Heart left ventricle (tissue), 13 donors: ENCODE measurements at regions not wholly inside any gene's neighbourhood (a gene's known extent, or its start where the extent isn't known, plus 50 kb on each side); places are given as distances from the start of the nearest gene placed in this dataset.

Source experiments
- CTCF ChIP-seq, 12 donors: fragments of 200-600 bp; sonication (generic) in 4 of 12; IDR thresholded peaks; one replicate each; pipeline versions ENCODE4 v1.5.0 to v1.8.0; 2018 to 2022; ENCODE audit warnings: antibody characterized with exemption in 12 of 12, mild to moderate bottlenecking in 5 of 12
- POLR2A ChIP-seq, 2 donors: fragments of 450-650 bp; IDR thresholded peaks; one replicate each; pipeline ENCODE4 v1.6.1; 2017; ENCODE audit warnings: antibody characterized with exemption in 2 of 2, mild to moderate bottlenecking in 2 of 2, moderate library complexity in 2 of 2
- donor health status: ischemic (EF 13 %, LVEDD 7.1; RV severe dilation, severe dysfunction).
- donor health status: DM: no; HTN: yes; CAD: no.
- donor health status: DM: no; HTN: no; CAD: no.
- donor health status: ischemic (EF 25% LVEDD 6.9; RV normal size, moderate dysfunction).
- donor health status: ischemic (EF 25% LVEDD 5.7; RV mildly dilated, moderate dysfunction).
- donor health status: ischemic (EF 35%, LVEDD 5.7; RV mildly dilated, moderate dysfunction).
- donor health status: nonischemic (EF 11% LVEDD 7.7; RV severe dilation, severe dysfunction).
- donor health status: DM: yes; HTN: yes; CAD: no.
- donor health status: PGD.
- donor health status: ischemic (EF 29% LVEDD 5.4; RV normal size, mild dysfunction).
- donor health status: nonischemic (EF 23%, LVEDD 6.1; RV moderate dilation, normal function).

GRCh38 chr3:191944835-191945234, 483.9 kb downstream of the PYDC2 start:
- TF ChIP-seq POLR2A (IDR thresholded peaks at IDR 0.05) (no peak), CTCF (IDR thresholded peaks at IDR 0.05) (no peak)
